ENCODE measurements at regions not wholly inside any gene's neighbourhood (a gene's known extent, or its start where the extent isn't known, plus 50 kb on each side); places are given as distances from the start of the nearest gene placed in this dataset.
"Not testable (repeated sequence)": the region's sequence is repeated elsewhere in the genome, so short reads cannot be mapped to it uniquely, and the experiment has no call there.

DNA sequence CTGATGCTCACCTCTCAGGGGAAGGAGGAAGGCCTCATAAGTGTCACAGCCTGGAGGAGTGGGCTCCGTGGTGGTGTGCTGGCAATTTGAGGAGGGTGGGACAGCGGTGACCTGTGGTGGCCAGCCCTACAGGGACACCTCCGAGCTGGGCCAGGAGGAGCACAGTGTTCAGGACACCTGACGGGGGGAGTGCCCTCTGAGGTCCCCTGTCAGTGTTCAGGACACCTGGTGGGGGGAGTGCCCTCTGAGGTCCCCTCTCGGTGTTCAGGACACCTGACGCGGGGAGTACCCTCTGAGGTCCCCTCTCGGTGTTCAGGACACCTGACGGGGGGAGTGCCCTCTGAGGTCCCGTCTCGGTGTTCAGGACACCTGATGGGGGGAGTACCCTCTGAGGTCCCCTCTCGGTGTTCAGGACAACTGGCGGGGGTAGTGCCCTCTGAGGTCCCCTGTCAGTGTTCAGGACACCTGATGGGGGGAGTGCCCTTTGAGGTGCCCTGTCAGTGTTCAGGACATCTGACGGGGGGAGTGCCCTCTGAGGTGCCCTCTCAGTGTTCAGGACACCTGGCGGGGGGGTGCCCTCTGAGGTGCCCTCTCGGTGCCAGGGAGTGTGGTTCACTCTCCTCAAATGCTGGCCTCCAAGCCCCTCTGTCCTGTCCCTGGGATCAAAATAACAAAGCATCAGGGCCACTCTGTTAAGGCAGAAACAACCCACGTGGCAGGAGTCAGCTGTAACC, 73.4 kb upstream of the ZNF469 start:
- no peak for DNase-seq

DNA sequence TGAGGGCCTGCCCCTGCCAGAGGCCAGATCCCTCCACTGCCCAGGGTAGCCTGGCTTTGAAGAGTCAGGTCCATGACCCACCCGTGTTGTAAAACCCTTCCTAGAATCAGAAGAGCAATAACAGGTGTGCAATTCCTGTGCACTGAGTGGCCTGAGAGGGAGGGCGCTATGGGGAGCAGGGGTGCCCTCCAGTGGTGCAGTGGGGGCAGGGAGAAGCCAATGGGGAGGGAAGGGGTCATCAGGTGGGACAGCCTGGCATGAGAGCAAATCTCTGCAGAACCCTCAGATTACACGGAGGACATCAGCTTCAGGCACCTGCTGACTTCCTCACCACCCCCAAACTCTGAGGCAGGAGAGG, 72.9 kb upstream of the ZNF469 start:
- DNase-seq = no peak

DNA sequence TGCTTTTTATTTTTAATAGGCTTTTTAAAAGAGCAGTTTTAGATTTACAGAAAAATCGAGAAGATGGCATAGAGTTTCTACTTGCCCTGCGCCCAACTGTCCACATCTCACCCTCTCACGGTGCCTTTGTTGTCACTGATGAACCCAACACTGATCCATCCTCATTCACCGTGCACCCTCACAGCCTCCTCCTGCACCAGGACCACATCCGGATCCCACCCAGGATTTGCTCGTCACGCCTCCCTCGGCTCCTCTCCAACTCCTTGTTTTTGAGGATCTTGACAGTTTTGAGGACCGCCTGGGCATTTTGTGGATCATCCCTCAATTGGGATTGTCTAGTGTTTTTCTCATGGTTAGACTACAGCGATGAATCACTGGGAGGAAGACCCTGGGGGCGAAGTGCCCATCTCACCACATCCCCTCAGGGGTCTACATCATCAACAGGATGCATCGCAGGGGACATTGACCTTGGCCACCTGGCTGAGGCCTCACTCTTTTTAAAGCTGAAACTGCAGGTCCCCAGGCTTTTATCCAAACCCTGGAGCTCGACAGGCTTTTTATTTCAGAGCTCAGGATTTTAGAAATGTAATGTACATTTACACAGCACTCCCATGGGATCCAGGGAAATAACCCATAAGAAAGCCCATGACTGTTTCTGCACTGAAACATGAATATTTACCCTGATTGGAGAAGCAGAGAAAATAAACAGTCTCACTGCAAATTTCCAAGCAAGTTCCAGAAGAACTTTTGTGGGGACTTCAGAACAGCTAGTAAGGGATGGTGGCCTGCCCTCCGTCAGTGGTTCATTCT, 71.8 kb upstream of the ZNF469 start:
- no peak for DNase-seq

DNA sequence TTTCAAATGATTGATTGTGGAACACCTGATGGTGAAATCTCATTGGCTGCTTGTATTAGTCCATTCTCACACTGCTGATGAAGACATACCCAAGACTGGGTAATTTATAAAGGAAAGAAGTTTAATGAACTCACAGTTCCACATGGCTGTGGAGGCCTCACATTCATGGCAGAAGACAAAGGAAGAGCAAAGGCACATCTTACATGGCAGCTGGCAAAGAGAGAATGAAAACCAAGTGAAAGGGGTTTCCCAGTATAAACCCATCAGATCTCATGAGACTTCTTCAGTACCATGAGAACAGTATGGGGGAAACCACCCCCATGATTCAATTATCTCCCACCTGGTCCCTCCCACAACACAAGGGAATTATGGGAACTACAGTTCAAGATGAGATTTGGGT, 70.9 kb upstream of the ZNF469 start:
- not testable (repeated sequence) for DNase-seq

DNA sequence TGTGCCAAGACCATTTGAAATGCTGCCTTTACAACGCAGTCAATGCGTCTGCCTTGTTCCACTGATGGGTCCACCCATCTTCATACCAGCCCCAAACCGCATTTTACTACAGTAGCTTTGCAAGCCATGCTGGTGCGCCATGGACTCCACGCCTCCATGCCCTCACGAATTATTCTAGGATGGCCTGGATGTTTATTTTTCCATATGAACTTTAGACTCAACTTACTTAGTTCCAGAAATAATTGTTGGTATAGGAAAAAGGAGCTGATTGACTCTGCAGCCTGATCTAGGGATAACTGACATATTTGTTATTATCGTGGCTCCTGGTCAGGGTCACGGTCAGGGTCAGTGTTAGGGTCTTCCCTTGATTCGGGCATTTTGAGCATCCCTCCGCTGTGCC, 70.0 kb upstream of the ZNF469 start:
- no peak for DNase-seq

DNA sequence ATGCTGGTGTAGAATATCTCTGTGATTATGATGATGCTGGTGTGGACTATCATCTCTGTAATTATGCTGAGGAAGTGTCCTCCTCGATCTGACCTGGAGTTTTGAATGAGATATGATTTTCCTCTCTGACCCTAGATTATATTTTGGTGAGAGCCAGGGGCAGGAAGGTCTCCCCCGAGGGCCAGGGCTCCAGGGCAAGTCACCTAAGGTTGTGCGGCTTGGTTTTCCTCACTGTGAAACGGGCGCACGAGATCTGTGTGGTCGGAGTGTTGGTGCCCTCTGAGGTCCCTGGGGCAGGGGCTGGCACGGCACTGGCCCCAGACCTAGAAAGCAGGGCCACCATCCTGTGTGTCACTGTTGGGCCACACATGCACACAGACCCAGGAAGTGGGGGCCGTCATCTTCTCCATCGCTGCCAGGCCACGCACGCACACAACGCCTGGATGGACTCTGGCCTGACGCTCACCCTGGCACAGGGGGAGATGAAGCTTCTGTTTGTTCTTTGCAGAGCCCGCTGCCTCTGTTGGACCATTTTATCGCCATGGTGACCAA, 67.7 kb upstream of the ZNF469 start:
- no peak for DNase-seq

DNA sequence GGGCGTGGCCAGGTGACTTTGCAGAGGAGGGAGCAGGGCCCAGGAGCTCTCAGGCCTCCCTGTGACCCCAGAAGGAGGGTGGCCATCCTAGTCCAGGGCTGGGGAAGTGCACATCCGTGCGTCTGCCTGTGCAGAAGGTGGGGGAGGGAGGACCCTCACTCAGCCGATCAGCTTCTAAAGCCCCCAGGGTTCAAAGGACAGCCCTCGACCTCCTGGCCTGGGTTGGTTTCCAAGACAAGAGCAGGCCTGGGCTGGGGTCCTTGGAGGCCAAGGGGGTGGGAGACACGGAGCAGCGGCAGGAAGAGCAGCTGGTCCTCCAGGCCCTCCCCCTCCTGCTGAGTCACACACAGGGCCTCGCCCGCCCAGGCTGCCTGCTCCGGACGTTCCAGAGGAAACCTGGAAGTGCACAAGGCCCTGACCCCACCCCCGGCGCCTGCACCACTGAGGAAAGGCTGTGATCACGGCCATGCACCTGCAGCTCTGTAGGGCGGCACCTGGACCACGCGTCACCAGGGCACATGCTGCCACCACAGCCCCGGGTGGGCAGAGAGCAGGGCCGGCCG, 67.1 kb upstream of the ZNF469 start:
- no peak for DNase-seq

DNA sequence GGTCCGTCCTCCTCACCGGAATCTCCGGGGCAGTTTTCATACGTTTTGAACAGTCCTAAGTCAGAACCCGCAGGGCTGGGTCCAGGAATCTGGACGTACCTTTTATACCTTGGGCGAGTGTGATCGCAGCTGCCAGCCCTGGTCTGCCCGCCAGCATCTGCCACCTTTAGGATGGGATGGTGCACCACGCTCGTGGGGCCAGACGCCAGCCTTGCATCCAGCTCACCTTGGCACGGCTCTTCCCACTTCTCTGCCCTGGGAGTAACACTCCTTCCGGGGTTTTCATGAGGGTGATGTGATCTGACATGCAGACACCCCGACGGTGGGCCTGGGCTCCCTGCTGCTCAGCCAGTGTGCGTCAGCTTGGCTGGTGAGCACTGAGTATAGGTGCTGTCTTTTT, 66.6 kb upstream of the ZNF469 start:
- no peak for DNase-seq

DNA sequence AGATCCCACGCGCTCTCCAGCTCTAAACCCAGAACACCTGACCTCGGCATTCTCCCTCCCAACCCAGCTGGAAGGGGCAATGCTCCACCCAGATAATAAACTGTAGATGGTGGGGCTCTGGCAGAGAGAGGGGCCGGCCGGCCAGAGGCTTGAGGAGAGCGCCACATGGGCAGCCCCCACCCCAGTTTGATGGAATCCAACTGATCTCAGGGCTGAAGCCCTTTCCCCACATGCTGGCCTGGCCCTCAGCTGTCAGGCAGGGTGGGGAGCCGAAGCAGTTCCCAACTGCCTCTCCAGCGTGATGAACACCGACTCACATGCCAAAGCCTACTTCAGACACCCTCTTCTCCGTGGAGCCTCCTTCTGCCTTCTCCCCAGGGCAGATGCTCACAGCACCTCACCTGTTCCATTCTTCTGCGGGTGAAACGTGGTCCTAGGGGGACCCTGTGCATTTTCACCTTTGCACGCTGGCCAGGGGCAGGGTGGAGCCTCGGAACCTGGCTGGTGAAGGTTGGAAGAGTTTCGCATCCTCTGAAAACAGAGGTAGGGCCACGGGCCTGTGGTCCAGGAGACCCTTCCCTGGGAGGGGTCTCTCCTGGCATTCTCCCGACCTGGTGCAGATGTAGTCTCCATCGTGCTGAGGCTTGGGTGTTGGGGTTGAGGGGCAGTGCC, 65.7 kb upstream of the ZNF469 start:
- DNase-seq = no peak

DNA sequence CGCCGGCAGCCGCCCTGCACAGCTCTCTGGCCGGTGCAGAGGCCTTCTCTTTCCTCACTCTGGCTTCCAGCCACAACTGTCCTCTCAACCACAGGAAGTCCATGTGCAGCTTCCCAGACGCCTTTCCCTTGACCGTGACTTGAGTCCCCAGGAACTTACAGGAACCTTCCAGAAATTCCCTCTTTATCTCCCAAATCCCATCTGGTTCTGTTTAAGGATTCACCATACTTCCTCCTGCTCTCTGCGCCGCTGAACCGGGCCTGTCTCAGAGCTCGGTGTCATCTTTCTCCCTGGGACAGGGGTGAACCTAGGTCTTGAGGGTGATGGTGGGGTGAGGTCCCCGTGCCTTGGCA, 65.2 kb upstream of the ZNF469 start:
- no peak for DNase-seq

DNA sequence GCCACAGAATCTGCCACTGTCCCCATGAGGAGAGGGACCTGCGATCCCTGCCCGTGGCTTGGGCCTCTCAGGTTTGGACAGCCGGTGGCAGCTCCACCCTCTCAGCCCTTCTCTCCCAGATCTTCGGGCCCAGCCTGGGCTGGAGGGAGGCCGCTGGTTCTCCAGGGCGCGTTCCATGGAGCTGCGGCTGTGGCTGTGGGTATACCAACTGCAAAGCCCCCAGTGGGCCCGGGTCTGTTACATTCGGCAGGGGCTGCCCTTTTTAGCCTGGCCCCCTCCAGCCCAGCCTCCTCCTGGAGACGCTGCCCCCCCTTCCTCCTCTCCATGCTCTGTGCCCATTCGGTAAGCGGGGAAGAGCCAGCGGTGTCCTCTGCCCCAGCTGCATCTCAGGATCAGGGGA, 64.7 kb upstream of the ZNF469 start:
- DNase-seq = no peak

DNA sequence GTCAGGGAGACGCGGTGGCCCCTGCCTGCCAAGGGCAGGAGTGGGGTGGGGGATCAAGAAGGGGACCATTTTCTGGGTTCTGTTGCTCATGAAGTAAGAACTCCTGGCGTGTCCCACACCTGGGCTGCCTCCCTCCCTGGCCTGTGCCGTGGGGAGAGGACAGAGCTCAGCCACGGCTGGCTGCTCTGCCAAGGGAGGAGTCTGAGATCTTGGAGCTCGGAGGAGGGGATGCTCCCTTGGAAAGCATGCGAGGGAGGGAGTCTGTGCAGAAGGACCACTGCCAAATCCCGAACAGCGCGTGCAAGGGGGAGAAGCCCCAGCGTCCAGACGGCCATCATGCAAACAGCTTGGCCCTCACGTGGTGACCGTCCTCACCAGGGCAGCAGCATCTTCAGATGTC, 64.2 kb upstream of the ZNF469 start:
- no peak for DNase-seq

DNA sequence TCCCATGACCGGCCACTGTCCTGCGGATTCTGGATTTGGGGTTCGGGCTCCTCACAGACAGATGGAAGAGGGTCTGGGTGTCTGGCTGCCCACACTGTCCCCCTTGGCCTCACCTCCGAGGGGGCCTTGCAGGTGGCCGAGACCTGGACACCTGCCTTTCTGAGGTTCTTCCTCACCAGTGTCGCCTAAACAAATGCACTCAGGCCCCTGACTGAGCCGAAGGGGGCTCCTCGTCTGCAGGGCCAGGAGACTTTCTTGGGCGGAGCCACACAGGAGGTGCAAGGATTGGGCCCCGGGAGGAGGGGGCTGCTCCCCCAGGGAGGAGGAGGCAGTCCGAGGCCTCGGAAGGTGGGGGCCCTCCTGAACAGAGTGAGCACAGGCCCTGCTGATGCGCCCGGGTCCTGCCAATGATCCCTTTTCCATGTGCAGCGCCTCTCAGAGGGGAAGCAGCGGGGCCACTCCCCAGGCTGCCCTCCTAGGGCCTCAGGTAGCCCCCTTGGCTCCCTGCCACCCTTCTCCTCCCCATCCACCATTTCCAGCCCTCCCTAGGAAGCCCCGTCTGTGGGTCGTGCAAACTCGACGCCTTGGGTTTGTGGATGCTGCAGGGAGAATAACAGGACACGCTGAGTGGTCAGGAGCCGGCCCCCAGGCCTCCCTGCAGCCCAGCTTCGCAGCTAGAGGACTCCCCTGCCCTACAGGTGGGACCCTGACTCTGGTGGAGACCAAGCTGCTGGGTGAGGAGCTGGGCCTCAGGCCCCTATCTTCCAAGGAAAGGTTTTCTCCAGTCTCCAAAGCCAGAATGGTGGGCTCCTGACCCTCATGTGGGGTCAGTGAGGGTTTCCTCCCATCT, 63.4 kb upstream of the ZNF469 start:
- DNase-seq = no peak

DNA sequence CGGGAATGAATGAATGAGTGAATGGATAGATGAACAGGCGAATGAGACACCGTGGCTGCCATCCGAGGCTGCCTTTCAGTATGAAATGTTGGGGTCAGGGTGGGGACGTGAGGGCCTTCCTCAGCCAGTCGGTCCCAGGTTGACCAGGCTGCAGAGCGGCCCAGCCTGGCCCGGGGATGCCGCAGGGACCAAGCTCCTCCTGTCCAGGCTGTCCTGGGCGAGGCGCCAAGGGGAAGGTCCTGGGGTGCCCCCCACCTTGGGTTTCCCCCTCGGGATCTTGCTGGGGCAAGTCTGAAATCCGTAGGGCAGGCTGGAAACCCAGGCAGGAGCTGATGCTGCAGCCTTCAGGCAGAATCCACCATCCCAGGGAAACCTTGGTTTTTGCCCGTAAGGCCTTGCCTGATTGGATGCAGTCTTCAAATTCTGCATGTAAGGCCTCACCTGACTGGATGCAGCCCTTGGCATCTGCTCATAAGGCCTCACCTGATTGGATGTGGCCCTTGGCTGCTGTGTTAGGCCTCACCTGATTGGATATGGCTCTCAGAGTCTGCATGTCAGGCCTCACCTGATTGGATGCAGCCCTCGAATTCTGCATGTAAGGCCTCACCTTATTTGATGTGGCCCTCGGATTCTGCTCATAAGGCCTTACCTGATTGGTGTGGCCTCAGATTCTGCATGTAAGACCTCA, 61.7 kb upstream of the ZNF469 start:
- DNase-seq = no peak

DNA sequence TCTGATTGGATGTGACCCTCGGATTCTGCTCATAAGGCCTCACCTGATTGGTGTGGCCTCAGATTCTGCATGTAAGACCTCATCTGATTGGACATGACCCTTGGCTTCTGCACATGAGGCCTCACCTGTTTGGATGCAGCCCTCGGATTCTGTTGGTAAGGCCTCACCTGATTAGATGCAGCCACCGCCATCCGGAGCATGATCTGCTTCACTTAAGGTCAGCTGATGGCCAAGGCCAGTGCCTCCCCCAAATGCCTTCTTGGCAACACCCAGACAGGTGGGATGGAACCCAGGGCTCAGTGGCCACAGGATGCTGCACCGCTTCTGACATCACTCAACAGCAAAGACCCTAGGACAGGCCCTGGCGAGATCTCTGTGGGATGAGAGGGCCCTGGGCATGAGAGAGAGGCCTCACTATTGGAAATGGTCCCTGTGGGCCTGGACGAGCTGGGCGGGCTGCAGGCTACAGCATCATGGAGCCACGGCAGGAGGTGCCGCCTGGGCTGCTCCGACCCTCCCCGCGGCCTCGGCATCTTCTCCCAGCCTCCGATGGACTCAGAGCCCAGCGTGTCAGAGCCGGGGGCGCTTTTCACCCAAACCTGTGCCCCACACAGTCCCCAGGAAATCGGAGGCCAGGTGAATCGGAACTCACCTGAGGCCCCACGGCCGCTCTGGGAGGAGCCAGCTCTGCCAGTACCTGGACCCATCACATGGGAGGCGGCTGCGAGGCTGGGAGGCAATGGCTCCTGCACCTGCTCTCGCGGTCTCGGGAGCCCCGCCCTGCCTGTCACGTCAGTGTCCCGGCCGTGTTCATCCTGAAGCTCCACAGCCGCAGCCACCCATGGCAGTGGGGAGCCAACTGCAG, 60.9 kb upstream of the ZNF469 start:
- no peak for DNase-seq

DNA sequence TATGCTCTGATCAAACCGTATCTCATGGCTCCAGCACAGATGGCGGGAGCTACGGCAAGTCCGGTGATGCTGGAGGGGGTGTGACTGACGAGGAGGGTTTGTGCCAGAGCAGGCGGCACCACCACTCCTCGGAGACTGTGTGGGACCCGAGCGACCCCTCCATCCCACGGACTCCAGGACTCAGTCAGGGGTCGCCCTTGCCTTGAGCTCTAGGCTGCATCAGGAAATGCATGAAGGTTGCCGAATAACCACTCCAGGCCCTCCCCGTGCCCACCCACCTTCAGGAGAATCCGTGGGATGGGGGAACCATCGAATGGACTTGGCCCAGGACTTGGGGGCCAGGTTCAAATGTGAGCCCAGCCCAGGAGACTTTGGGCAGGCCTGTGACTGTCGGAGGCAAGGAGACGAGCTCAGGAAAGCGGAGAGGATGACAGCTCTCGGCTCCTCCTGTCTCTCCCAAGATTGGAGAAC, 60.2 kb upstream of the ZNF469 start:
- no peak for DNase-seq

DNA sequence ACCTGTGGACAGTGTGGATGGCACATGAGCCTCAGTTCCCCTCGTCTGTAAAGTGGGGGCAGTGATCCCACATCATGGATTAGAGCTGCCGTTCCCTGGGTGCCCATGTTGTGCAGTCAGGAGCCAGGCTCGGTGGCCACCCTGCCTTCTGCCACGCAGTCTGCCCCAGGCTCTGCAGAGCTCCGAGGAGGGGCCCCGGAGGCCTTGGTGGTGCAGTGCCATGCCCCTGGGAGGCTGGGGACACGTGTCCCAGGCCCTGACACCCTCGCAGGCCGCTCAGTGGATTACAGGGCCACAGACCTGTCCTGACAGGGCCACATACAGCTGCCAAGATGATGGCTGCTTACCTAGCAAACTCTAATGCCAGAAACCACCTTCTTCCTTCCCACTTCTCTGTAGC, 59.7 kb upstream of the ZNF469 start:
- DNase-seq = no peak

DNA sequence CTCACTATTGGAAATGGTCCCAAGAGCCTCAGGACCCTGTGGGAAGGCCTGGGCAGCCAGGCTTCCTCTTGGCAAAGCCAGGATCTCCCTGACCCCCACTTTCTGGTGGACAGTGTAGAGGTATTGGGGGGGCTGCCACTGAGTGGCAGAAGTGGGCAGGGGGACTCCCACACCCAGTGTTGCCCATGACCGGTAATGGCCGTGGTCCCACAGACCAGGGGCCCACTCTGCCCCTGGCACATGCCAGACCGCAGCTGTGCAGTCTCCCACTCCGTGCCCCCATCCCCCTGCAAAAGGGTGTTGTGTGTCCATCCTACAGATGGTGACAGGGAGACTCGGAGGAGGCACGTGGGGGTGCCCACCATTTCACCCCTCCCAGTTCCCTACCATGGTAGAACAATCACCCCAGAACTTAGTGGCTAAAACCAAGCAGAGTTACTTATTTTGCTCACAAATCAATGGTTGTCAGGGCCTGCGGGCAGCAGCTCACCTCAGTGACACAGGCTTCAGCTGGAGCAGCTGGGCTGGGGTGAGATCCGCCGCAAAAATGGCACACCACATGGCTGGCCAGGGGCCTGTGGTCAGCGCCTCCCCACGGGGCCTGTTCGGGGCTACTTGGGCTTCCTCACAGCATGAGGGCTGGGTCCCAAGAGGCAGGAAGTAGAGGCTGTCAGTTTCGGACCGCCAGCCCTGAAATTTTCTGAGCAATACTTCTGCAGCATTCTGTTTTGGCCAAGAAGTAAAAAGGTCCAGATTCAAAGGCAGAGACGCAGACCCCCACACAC, 59.0 kb upstream of the ZNF469 start:
- DNase-seq = no peak

DNA sequence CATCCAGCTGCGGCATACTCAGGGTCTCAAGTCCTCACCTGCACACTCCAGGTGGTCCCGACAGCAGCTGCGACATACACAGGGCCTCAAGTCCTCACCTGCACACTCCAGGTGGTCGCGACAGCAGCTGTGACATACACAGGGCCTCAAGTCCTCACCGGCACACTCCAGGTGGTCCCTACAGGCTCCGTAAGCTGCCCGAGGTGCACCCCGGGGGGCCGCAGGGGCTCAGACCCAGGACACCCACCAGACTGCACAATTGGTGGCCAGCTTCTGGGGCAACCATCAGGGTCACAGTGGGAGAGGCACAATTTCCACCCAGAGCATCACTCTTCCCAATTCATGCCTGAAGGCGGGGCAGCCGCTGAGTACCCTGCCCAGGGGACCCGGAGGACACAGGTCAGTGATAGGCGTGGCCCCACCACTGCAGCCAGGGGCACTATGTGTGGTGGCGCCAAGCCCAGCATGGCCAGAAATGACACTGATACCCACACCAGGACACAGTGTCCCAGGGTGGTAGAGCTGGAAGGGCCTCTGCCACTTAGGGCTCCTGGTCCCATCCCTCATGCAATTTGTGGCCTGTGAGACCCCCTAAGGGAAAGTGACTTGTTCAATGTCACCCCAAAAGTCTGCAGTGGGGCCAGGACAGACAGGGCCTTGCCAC, 57.5 kb upstream of the ZNF469 start:
- DNase-seq = no peak

Measured in KG1 (cell line).